Endothelial cell of umbilical vein (primary cell): ENCODE measurements at regions not wholly inside any gene's neighbourhood (a gene's known extent, or its start where the extent isn't known, plus 50 kb on each side); places are given as distances from the start of the nearest gene placed in this dataset.

Source experiments
- BruUV-seq: library from RNA; stranded (reverse); fragments of 400-500 nt; replicated peaks from 2 replicates; lab custom pipeline; 2021; lab: Mats Ljungman, UMichigan
- CTCF ChIA-PET: fragments of 300-600, 350-600 bp; sonication (Branson Sonifier 250); formaldehyde crosslinking; loops from one replicate; lab custom pipeline; 2021; ENCODE audit warnings: antibody characterized with exemption, inconsistent platforms; lab: Charles Lee
- POLR2A ChIA-PET: fragments of 300-600, 350-600 bp; sonication (Branson Sonifier 250); formaldehyde crosslinking; loops from one replicate; lab custom pipeline; 2021; ENCODE audit warnings: antibody characterized with exemption, inconsistent platforms; lab: Charles Lee
- DNase-seq: peaks from one replicate; pipeline ENCODE4 v3.0.0-alpha.2; 2011; ENCODE audit warnings: low read depth, low spot score
- FAIRE-seq: peaks from 2 replicates; lab custom pipeline; 2011; peaks lifted over from hg19 to GRCh38; lab: Jason Lieb, UNC
- H2AFZ ChIP-seq: 2 replicates; pipeline ENCODE4 v1.6.0; 2012; ENCODE audit warnings: low read depth, low read length, control low read depth, inconsistent platforms
- H3K27ac ChIP-seq: 2 replicates; pipeline ENCODE4 v1.5.1; 2011; ENCODE audit warnings: low read depth, mild to moderate bottlenecking, control low read depth, low read length, moderate library complexity; ENCODE audit not compliant: insufficient read depth
- H3K27me3 ChIP-seq, 2 experiments: 2 replicates each; pipeline versions ENCODE4 v1.6.0 to v1.6.1; 2011; ENCODE audit warnings: low read length in 2 of 2, mixed read lengths in 1 of 2; ENCODE audit not compliant: control insufficient read depth in 2 of 2, insufficient read depth in 2 of 2
- H3K36me3 ChIP-seq, 2 experiments: 2 replicates in 1 of 2; 3 replicates in 1 of 2; pipeline ENCODE4 v1.5.1; 2011; ENCODE audit warnings: low read length in 2 of 2, mild to moderate bottlenecking in 1 of 2, moderate library complexity in 1 of 2; ENCODE audit not compliant: control insufficient read depth in 2 of 2, insufficient read depth in 2 of 2; ENCODE audit errors: extremely low read depth in 1 of 2
- H3K4me1 ChIP-seq: 3 replicates; pipeline ENCODE4 v1.5.1; 2011; ENCODE audit warnings: mild to moderate bottlenecking, low read length; ENCODE audit not compliant: control insufficient read depth, insufficient read depth; ENCODE audit errors: extremely low read depth
- H3K4me2 ChIP-seq: 2 replicates; pipeline ENCODE4 v1.6.1; 2011; ENCODE audit warnings: low read length, control low read depth, mixed read lengths; ENCODE audit not compliant: insufficient read depth
- H3K4me3 ChIP-seq, 3 experiments: fragments of 200-600 bp in 1 of 3; sonication (generic), shearing (Covaris generic) in 1 of 3; replicated peaks in 1 of 3; 2 replicates each; pipeline ENCODE4 v1.5.1; 2011 to 2016; ENCODE audit warnings: control low read depth in 3 of 3, low read length in 3 of 3, mild to moderate bottlenecking in 2 of 3, inconsistent platforms in 1 of 3, low read depth in 1 of 3, moderate library complexity in 1 of 3; ENCODE audit not compliant: insufficient read depth in 1 of 3
- H3K79me2 ChIP-seq: 2 replicates; pipeline ENCODE4 v1.6.0; 2012; ENCODE audit warnings: low read length, inconsistent platforms; ENCODE audit not compliant: control insufficient read depth, insufficient read depth
- H3K9ac ChIP-seq: replicated peaks from 2 replicates; pipeline ENCODE3; 2011; ENCODE audit warnings: low read length, control low read depth; ENCODE audit not compliant: insufficient read depth; ENCODE audit errors: extremely low read depth
- H3K9me1 ChIP-seq: replicated peaks from 3 replicates; pipeline ENCODE4 v1.6.0; 2011; ENCODE audit warnings: mild to moderate bottlenecking, low read length; ENCODE audit not compliant: control insufficient read depth, insufficient read depth; ENCODE audit errors: extremely low read depth
- H3K9me3 ChIP-seq: replicated peaks from 2 replicates; pipeline ENCODE4 v1.5.1; 2012; ENCODE audit warnings: low read length, inconsistent platforms; ENCODE audit not compliant: control insufficient read depth, insufficient read depth
- H4K20me1 ChIP-seq: replicated peaks from 2 replicates; pipeline ENCODE3; 2011; ENCODE audit warnings: mild to moderate bottlenecking, low read length; ENCODE audit not compliant: control insufficient read depth, insufficient read depth; ENCODE audit errors: extremely low read depth
- EZH2 ChIP-seq: IDR thresholded peaks from 2 replicates; pipeline ENCODE4 v1.6.1; 2012; ENCODE audit warnings: borderline replicate concordance, low read depth, mild to moderate bottlenecking, moderate library complexity, low read length, inconsistent platforms; ENCODE audit not compliant: severe bottlenecking
- GATA2 ChIP-seq: IDR thresholded peaks from 2 replicates; pipeline ENCODE4 v1.7.0; 2011; ENCODE audit warnings: low read depth, mild to moderate bottlenecking, moderate library complexity, mixed read lengths, low read length; ENCODE audit not compliant: insufficient read length, insufficient read depth
- JUN ChIP-seq: IDR thresholded peaks from 2 replicates; pipeline ENCODE4 v1.6.1; 2011; ENCODE audit warnings: borderline replicate concordance, low read depth; ENCODE audit not compliant: insufficient read length, insufficient read depth
- POLR2A ChIP-seq: IDR thresholded peaks from 2 replicates; pipeline ENCODE4 v1.6.1; 2012; ENCODE audit warnings: low read depth, mild to moderate bottlenecking, control low read depth, low read length
- POLR2AphosphoS5 ChIP-seq: IDR thresholded peaks from 2 replicates; pipeline ENCODE4 v1.6.1; 2012; ENCODE audit warnings: low read depth, mild to moderate bottlenecking, control low read depth, low read length, moderate library complexity; ENCODE audit not compliant: insufficient read depth
- dilution Hi-C: fragments of 300-500 bp; cut with MboI; formaldehyde crosslinking; loops from one replicate; pipeline ENCODE4 v1.15.0; 2019; ENCODE audit warnings: low sequenced_read_pairs; ENCODE audit not compliant: extremely low pct_ligation_motif_present
- intact Hi-C: fragments of 100-400 bp; cut with micrococcal nuclease; formaldehyde crosslinking; loops from one replicate; pipeline ENCODE4 v1.10.0; 2022
- TF ChIP-seq, protein P1 (sequence below), 2 donors: IDR thresholded peaks; 1 replicate in 1 of 2; 2 replicates in 1 of 2; pipeline ENCODE4 v1.5.1; 2011; ENCODE audit warnings: low read length in 2 of 2, mild to moderate bottlenecking in 2 of 2, moderate library complexity in 2 of 2, control low read depth in 1 of 2, inconsistent platforms in 1 of 2, low read depth in 1 of 2; ENCODE audit not compliant: insufficient read depth in 1 of 2; ENCODE audit errors: extremely low read depth in 1 of 2
- TF ChIP-seq, protein P2 (sequence below): IDR thresholded peaks from 2 replicates; pipeline ENCODE4 v1.6.1; 2011; ENCODE audit not compliant: insufficient read depth, insufficient read length

DNA sequence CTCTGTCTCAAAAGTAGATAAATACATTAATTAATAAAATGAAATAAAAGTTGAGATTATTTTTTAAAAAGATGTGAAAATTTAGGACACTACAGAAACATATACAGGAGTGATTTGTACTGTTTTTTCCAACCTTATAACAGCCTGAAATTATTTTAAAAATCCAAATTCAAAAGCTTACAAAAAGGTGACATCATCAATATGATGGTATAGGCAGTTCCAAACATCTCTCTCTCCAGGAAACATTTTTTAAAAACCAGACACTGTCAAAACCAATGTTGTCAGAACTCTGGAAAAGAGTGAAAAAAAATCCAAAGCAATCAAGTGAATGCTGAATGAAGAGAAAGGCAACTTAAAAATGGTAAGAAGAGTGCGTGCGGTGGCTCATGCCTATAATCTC lies 76.7 kb downstream of the HHEX start:
- DNase-seq (no peak), FAIRE-seq (no peak)
- Histone ChIP-seq H3K79me2 (no peaks in the 10 kb centered on the region), H3K27me3 (no peaks in the 10 kb centered on the region), H3K36me3 (no peaks in the 10 kb centered on the region), H3K4me1 (no peaks in the 10 kb centered on the region), H2AFZ (no peak overlapping the region), H3K4me2 (no peak overlapping the region), H3K9ac (no peak overlapping the region), H3K9me3 (no peaks in the 10 kb centered on the region), H3K4me3 (no peak overlapping the region), H3K9me1 (no peaks in the 10 kb centered on the region), H3K27ac (no peak overlapping the region), H4K20me1 (no peaks in the 10 kb centered on the region)
- intact Hi-C loops (no loop called here), dilution Hi-C loops (no loop called here)
- ChIA-PET POLR2A (no interaction called here), CTCF (no interaction called here)
- TF ChIP-seq GATA2: no peak
- TF ChIP-seq JUN: no peak
- TF ChIP-seq, protein P1, sequence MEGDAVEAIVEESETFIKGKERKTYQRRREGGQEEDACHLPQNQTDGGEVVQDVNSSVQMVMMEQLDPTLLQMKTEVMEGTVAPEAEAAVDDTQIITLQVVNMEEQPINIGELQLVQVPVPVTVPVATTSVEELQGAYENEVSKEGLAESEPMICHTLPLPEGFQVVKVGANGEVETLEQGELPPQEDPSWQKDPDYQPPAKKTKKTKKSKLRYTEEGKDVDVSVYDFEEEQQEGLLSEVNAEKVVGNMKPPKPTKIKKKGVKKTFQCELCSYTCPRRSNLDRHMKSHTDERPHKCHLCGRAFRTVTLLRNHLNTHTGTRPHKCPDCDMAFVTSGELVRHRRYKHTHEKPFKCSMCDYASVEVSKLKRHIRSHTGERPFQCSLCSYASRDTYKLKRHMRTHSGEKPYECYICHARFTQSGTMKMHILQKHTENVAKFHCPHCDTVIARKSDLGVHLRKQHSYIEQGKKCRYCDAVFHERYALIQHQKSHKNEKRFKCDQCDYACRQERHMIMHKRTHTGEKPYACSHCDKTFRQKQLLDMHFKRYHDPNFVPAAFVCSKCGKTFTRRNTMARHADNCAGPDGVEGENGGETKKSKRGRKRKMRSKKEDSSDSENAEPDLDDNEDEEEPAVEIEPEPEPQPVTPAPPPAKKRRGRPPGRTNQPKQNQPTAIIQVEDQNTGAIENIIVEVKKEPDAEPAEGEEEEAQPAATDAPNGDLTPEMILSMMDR (IDR thresholded peaks at IDR 0.05; ENCODE audit: extremely low read depth in 1 of 2, insufficient read depth in 1 of 2, low read depth in 1 of 2, low read length in 2 of 2): no peak
- BruUV-seq: no TSS peak

GRCh38 chr10:92768104-92768503 lies 78.3 kb downstream of the HHEX start:
- Histone ChIP-seq H3K36me3 (no peaks in the 10 kb centered on the region), H3K9ac (no peak overlapping the region), H3K4me1 (no peaks in the 10 kb centered on the region), H3K4me3 (no peak overlapping the region), H3K9me1 (no peaks in the 10 kb centered on the region), H3K79me2 (no peaks in the 10 kb centered on the region), H3K9me3 (no peaks in the 10 kb centered on the region), H4K20me1 (no peaks in the 10 kb centered on the region), H2AFZ (no peak overlapping the region), H3K4me2 (no peak overlapping the region), H3K27ac (no peak overlapping the region), H3K27me3 (no peaks in the 10 kb centered on the region)
- TF ChIP-seq POLR2AphosphoS5 (no peak), POLR2A (no peak), GATA2 (no peak), EZH2 (no peak)
- TF ChIP-seq, protein P2, sequence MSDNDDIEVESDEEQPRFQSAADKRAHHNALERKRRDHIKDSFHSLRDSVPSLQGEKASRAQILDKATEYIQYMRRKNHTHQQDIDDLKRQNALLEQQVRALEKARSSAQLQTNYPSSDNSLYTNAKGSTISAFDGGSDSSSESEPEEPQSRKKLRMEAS: no peak
- TF ChIP-seq, protein P1 (IDR thresholded peaks at IDR 0.05; ENCODE audit: extremely low read depth in 1 of 2, insufficient read depth in 1 of 2, low read depth in 1 of 2, low read length in 2 of 2): no peak
- no TSS peak for BruUV-seq
- POLR2A ChIA-PET: no interaction called here
- FAIRE-seq: no peak
- CTCF ChIA-PET: no interaction called here
- dilution Hi-C loops (no loop called here), intact Hi-C loops (no loop called here)
- no peak for DNase-seq
